ENCODE measurements at regions not wholly inside any gene's neighbourhood (a gene's known extent, or its start where the extent isn't known, plus 50 kb on each side); places are given as distances from the start of the nearest gene placed in this dataset.

DNA sequence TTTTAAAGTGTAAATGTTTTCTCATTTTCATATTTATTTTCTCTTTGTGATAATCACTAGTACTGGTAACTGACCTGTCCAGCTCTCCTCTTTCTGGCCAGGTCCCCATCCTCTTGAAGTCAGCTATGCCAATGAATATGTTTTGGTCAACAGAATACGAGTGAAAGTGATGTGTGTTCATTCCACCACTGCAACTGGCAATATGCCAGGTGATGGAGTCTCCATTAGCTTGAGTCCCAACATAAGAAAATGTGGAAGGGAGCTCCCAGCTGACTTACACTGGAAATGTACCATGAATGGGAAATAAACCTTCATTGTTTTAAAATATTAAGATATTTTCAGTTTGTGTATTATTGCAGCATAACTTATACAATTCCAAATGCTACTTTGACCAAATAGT is 75.8 kb downstream of the CCDC34 start:
- Histone ChIP-seq H3K36me3 (ENCODE audit: control insufficient read depth, insufficient read depth, low read length) (no peaks in the 10 kb centered on the region), H3K9ac (ENCODE audit: low read depth, low read length) (no peak overlapping the region), H3K9me3 (ENCODE audit: control insufficient read depth, insufficient read depth, low read length) (peaks cover 15% of the 10 kb centered on the region), H3K4me1 (ENCODE audit: control insufficient read depth, insufficient read depth, low read length) (no peaks in the 10 kb centered on the region), H3K27me3 (ENCODE audit: control insufficient read depth, insufficient read depth, low read length) (no peaks in the 10 kb centered on the region), H3K4me3 (ENCODE audit: low read depth, low read length) (no peak overlapping the region)

DNA sequence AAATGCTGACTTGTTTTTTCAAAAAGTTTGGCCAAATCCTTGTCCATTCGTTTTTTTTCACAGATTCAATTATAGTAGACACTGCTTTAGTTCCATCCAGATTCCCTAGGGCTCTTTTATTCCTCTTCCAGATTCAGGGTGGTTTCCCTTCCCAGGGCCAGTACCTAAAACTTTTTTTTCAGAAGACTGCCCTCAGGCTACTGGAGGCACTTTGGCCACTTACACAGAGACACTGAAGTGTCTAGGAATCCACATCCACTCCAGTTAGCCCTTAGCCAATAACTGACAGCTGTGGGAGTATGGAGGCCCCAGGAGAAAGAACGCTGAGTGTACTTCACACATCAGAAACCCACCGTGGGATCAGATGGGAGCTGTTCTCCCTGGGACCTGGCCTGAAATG is 77.3 kb downstream of the CCDC34 start:
- Histone ChIP-seq H3K36me3 (ENCODE audit: control insufficient read depth, insufficient read depth, low read length) (no peaks in the 10 kb centered on the region), H3K4me3 (ENCODE audit: low read depth, low read length) (no peak overlapping the region), H3K4me1 (ENCODE audit: control insufficient read depth, insufficient read depth, low read length) (no peaks in the 10 kb centered on the region), H3K27me3 (ENCODE audit: control insufficient read depth, insufficient read depth, low read length) (no peaks in the 10 kb centered on the region), H3K9me3 (ENCODE audit: control insufficient read depth, insufficient read depth, low read length) (peaks cover 3% of the 10 kb centered on the region), H3K9ac (ENCODE audit: low read depth, low read length) (no peak overlapping the region)

DNA sequence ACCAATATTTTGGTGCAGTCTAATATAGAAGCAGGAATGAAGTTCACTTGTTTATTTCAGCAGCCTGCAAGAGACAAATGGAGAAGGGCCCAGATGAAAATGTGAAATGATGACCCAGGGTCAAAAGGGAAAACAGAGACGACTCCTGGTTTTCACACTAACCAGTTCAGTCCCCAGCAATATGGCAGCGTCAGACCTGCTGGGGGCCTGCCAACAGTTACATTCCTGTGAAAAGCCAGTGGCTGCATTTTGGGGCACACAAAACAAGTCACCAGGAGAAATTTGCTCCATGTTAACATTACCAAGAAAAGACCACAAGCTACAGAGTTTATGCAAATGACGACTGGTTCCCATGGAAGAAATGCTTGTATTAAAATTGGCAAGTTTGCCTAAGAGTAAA is 80.2 kb downstream of the CCDC34 start:
- no peaks in the 10 kb centered on the region for H3K27me3 ChIP-seq (ENCODE audit: control insufficient read depth, insufficient read depth, low read length)
- no peak overlapping the region for H3K4me3 ChIP-seq (ENCODE audit: low read depth, low read length)
- H3K9ac ChIP-seq (ENCODE audit: low read depth, low read length), result no peak overlapping the region
- no peaks in the 10 kb centered on the region for H3K4me1 ChIP-seq (ENCODE audit: control insufficient read depth, insufficient read depth, low read length)
- H3K9me3 ChIP-seq (ENCODE audit: control insufficient read depth, insufficient read depth, low read length), result no peaks in the 10 kb centered on the region
- H3K36me3 ChIP-seq (ENCODE audit: control insufficient read depth, insufficient read depth, low read length), result no peaks in the 10 kb centered on the region

DNA sequence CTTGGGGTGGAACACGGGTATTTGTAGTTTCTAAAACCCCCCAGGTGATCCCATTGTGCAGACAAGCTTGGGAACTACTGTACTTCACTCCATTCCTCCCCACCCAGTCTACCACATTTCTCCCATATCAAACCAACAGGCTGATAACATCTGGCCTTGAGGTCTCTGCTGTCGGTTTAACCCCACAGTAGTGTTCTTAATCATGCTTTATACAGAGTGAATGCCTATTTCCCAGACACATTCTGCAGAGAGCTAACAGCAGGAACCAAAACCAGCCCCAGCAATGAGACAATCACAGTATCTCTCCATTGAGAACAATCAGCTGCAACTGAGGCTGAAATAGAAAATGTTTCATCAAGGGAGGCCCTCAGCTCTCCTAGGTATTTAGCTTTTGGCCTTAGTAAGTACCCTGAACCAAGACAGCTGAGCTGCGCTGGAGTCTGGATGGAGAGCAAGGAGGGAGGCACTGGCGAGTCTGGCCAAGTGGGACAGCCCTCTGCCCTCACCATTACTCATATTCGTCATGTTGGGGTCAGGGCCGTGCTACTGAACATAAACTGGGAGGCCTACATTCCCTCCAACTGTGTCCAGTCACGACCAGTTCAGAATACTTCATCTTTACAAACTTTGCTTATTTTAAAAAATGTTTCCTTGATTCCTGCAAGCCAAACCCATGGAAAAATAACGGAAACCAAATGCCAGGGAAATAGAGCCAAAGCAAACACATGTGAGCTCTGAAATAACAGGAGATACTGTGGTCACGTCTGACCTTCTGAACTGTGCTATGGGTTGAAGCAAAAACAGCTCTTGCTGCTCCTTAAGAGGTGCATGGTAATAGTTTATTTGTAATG is 81.0 kb downstream of the CCDC34 start:
- Histone ChIP-seq H3K27me3 (ENCODE audit: control insufficient read depth, insufficient read depth, low read length) (no peaks in the 10 kb centered on the region), H3K36me3 (ENCODE audit: control insufficient read depth, insufficient read depth, low read length) (no peaks in the 10 kb centered on the region), H3K4me1 (ENCODE audit: control insufficient read depth, insufficient read depth, low read length) (no peaks in the 10 kb centered on the region), H3K4me3 (ENCODE audit: low read depth, low read length) (no peak overlapping the region), H3K9me3 (ENCODE audit: control insufficient read depth, insufficient read depth, low read length) (no peaks in the 10 kb centered on the region), H3K9ac (ENCODE audit: low read depth, low read length) (no peak overlapping the region)

GRCh38 chr11:27281276-27281675 is 81.7 kb downstream of the CCDC34 start:
- no peak overlapping the region for H3K4me3 ChIP-seq (ENCODE audit: low read depth, low read length)
- no peaks in the 10 kb centered on the region for H3K9me3 ChIP-seq (ENCODE audit: control insufficient read depth, insufficient read depth, low read length)
- no peaks in the 10 kb centered on the region for H3K36me3 ChIP-seq (ENCODE audit: control insufficient read depth, insufficient read depth, low read length)
- no peaks in the 10 kb centered on the region for H3K4me1 ChIP-seq (ENCODE audit: control insufficient read depth, insufficient read depth, low read length)
- H3K27me3 ChIP-seq (ENCODE audit: control insufficient read depth, insufficient read depth, low read length), result no peaks in the 10 kb centered on the region
- H3K9ac ChIP-seq (ENCODE audit: low read depth, low read length), result no peak overlapping the region

- no peaks in the 10 kb centered on the region for H3K4me1 ChIP-seq (ENCODE audit: control insufficient read depth, insufficient read depth, low read length)
- H3K27me3 ChIP-seq (ENCODE audit: control insufficient read depth, insufficient read depth, low read length), result no peaks in the 10 kb centered on the region
- no peaks in the 10 kb centered on the region for H3K9me3 ChIP-seq (ENCODE audit: control insufficient read depth, insufficient read depth, low read length)
- H3K36me3 ChIP-seq (ENCODE audit: control insufficient read depth, insufficient read depth, low read length), result no peaks in the 10 kb centered on the region
- no peak overlapping the region for H3K9ac ChIP-seq (ENCODE audit: low read depth, low read length)
- no peak overlapping the region for H3K4me3 ChIP-seq (ENCODE audit: low read depth, low read length)
These were observed 82.9 kb downstream of the CCDC34 start for GRCh38 chr11:27280140-27280539.

DNA sequence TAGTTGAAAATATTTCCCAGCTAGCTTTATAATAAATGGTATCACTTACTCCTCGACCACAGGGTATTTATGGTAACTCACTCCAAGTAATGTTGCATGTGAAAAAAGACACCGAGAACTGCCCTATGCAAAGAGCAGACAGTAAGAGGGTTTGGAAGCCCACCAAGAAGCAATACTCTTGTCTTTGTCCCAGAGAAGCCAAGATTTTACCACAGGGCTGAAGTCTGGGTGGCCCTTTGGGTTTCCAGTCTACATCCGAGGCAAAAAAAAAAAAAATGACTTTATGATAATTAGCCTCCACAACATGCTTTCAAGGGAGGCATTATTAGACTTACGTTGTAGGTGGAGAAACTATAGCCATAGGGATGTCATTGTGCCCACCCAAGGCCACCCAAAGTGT is 83.6 kb downstream of the CCDC34 start:
- no peaks in the 10 kb centered on the region for H3K9me3 ChIP-seq (ENCODE audit: control insufficient read depth, insufficient read depth, low read length)
- H3K4me1 ChIP-seq (ENCODE audit: control insufficient read depth, insufficient read depth, low read length), result no peaks in the 10 kb centered on the region
- no peaks in the 10 kb centered on the region for H3K27me3 ChIP-seq (ENCODE audit: control insufficient read depth, insufficient read depth, low read length)
- no peak overlapping the region for H3K4me3 ChIP-seq (ENCODE audit: low read depth, low read length)
- no peak overlapping the region for H3K9ac ChIP-seq (ENCODE audit: low read depth, low read length)
- no peaks in the 10 kb centered on the region for H3K36me3 ChIP-seq (ENCODE audit: control insufficient read depth, insufficient read depth, low read length)

DNA sequence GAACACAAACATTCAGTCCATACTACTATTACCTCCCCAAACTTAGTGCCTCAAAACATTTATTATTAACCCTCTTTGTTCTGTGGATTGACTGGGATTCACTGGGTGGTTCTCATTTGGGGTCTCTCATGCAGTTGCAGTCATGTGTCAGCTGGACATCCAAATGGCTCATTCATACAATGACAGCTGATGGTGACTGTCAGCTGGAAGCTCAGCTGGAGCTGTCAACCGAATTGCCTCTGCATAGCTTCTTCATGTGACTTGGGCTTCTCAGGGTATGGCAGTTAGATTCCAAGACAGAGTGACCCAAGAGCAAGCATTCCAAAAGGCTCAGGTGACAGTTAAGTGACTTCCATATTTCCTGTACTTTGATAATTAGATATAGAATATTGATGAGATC is 85.2 kb downstream of the CCDC34 start:
- Histone ChIP-seq H3K27me3 (ENCODE audit: control insufficient read depth, insufficient read depth, low read length) (no peaks in the 10 kb centered on the region), H3K9me3 (ENCODE audit: control insufficient read depth, insufficient read depth, low read length) (no peaks in the 10 kb centered on the region), H3K4me1 (ENCODE audit: control insufficient read depth, insufficient read depth, low read length) (no peaks in the 10 kb centered on the region), H3K4me3 (ENCODE audit: low read depth, low read length) (no peak overlapping the region), H3K36me3 (ENCODE audit: control insufficient read depth, insufficient read depth, low read length) (no peaks in the 10 kb centered on the region), H3K9ac (ENCODE audit: low read depth, low read length) (no peak overlapping the region)

- no peaks in the 10 kb centered on the region for H3K27me3 ChIP-seq (ENCODE audit: control insufficient read depth, insufficient read depth, low read length)
- H3K4me3 ChIP-seq (ENCODE audit: low read depth, low read length), result no peak overlapping the region
- no peaks in the 10 kb centered on the region for H3K9me3 ChIP-seq (ENCODE audit: control insufficient read depth, insufficient read depth, low read length)
- no peaks in the 10 kb centered on the region for H3K36me3 ChIP-seq (ENCODE audit: control insufficient read depth, insufficient read depth, low read length)
- H3K9ac ChIP-seq (ENCODE audit: low read depth, low read length), result no peak overlapping the region
- no peaks in the 10 kb centered on the region for H3K4me1 ChIP-seq (ENCODE audit: control insufficient read depth, insufficient read depth, low read length)
These were observed 86.9 kb downstream of the CCDC34 start for GRCh38 chr11:27276141-27276540.

DNA sequence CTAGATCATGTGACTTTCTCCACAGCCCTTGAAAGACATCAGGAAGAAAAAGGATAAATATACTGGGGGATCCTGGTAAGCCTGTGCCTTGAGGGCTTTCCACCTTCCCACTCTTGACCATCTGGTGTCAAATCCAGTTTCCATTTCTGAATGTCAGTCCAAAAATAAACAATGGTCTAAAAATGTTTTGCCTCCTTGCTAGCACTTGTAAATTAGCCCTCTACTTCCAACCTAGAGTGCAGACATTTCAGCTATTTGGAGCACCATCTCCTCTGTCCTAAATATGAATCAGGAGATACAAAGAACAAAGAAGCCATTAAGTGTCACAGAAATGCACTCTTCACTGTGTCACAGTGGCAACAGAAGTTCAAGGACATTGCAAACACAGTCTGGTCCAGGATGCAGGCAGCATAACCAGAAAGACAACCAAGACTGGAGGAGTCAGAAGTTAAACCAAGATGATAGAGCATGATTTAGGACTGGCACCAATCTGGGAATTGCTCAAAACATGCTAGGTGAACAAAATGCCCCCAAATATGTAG is 88.1 kb downstream of the CCDC34 start:
- Histone ChIP-seq H3K36me3 (ENCODE audit: control insufficient read depth, insufficient read depth, low read length) (no peaks in the 10 kb centered on the region), H3K27me3 (ENCODE audit: control insufficient read depth, insufficient read depth, low read length) (no peaks in the 10 kb centered on the region), H3K9ac (ENCODE audit: low read depth, low read length) (no peak overlapping the region), H3K4me1 (ENCODE audit: control insufficient read depth, insufficient read depth, low read length) (no peaks in the 10 kb centered on the region), H3K4me3 (ENCODE audit: low read depth, low read length) (no peak overlapping the region), H3K9me3 (ENCODE audit: control insufficient read depth, insufficient read depth, low read length) (no peaks in the 10 kb centered on the region)

DNA sequence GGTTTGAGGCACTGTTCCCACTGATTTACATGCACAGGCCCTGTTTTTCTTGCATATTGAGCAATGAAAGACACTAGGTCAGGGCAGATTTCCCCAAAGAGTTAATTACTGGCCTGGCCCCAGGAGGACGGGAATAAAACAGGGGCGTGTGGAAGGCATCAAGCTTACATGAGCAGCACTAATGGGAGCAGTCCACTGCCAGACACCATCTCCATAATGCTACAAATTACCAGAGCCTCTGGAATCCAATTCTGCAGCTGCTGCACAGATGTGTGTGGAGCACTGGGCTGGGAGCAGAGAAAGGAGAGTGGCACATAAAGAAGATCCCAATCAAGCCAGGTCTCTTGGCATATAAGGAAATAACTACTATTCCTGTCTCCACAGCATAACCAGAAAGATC is 96.9 kb downstream of the CCDC34 start:
- H3K4me1 ChIP-seq (ENCODE audit: control insufficient read depth, insufficient read depth, low read length), result no peaks in the 10 kb centered on the region
- H3K27me3 ChIP-seq (ENCODE audit: control insufficient read depth, insufficient read depth, low read length), result no peaks in the 10 kb centered on the region
- H3K36me3 ChIP-seq (ENCODE audit: control insufficient read depth, insufficient read depth, low read length), result no peaks in the 10 kb centered on the region
- H3K9ac ChIP-seq (ENCODE audit: low read depth, low read length), result no peak overlapping the region
- no peaks in the 10 kb centered on the region for H3K9me3 ChIP-seq (ENCODE audit: control insufficient read depth, insufficient read depth, low read length)
- H3K4me3 ChIP-seq (ENCODE audit: low read depth, low read length), result no peak overlapping the region

- no peak overlapping the region for H3K9ac ChIP-seq (ENCODE audit: low read depth, low read length)
- no peaks in the 10 kb centered on the region for H3K4me1 ChIP-seq (ENCODE audit: control insufficient read depth, insufficient read depth, low read length)
- H3K4me3 ChIP-seq (ENCODE audit: low read depth, low read length), result no peak overlapping the region
- H3K9me3 ChIP-seq (ENCODE audit: control insufficient read depth, insufficient read depth, low read length), result no peaks in the 10 kb centered on the region
- H3K36me3 ChIP-seq (ENCODE audit: control insufficient read depth, insufficient read depth, low read length), result no peaks in the 10 kb centered on the region
- H3K27me3 ChIP-seq (ENCODE audit: control insufficient read depth, insufficient read depth, low read length), result no peaks in the 10 kb centered on the region
These were observed 99.0 kb downstream of the CCDC34 start for GRCh38 chr11:27263986-27264385.

Measured in iPS-15b (cell line).